H1 (cell line): ENCODE measurements at regions not wholly inside any gene's neighbourhood (a gene's known extent, or its start where the extent isn't known, plus 50 kb on each side); places are given as distances from the start of the nearest gene placed in this dataset.

Source experiments
- GTF2F1 ChIP-seq: IDR thresholded peaks from 2 replicates; pipeline ENCODE4 v1.6.1; 2012; ENCODE audit warnings: low read depth, low read length, improper control_type of control experiment, borderline replicate concordance
- JUND ChIP-seq: IDR thresholded peaks from 2 replicates; pipeline ENCODE4 v1.6.1; 2011; ENCODE audit warnings: mild to moderate bottlenecking, improper control_type of control experiment, low read length
- POLR2AphosphoS5 ChIP-seq: IDR thresholded peaks from 2 replicates; pipeline ENCODE4 v1.6.1; 2011; ENCODE audit warnings: low read depth, low read length
- RAD21 ChIP-seq, 2 experiments: IDR thresholded peaks in 1 of 2; conservative IDR thresholded peaks in 1 of 2; 2 replicates each; pipeline ENCODE4 v1.6.1; 2011; ENCODE audit warnings: low read depth in 2 of 2, low read length in 2 of 2, improper control_type of control experiment in 1 of 2, inconsistent platforms in 1 of 2, mild to moderate bottlenecking in 1 of 2, moderate library complexity in 1 of 2
- TF ChIP-seq, protein P1 (sequence below), 3 experiments: IDR thresholded peaks; 1 replicate in 2 of 3; 2 replicates in 1 of 3; pipeline versions ENCODE4 v1.5.1 to v1.6.1; 2011; ENCODE audit warnings: low read length in 3 of 3, mild to moderate bottlenecking in 3 of 3, inconsistent platforms in 2 of 3, low read depth in 1 of 3, moderate library complexity in 1 of 3; ENCODE audit not compliant: insufficient read depth in 1 of 3; ENCODE audit errors: control extremely low read depth in 1 of 3

DNA sequence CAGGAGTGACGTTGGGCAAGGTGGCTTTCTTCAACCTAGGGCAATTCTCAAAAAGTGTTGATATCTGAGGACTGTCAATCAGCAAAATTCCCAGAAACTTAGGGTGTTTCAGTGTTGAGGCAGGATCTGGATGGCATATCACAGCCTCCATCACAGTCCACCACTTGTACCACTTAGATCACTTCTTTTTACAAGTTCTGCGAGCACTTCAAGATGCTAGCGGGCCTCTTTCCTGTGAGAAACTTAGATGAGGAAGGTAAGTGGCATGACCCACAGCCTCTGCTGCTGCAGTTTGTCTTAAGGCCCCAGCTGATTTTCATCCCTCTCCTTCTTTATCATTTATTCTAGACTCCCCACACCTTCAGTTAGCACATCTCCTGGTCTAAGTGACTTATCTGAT, 295.4 kb upstream of the ZNF521 start:
- TF ChIP-seq RAD21 (IDR thresholded peaks at IDR 0.05 in 1 of 2, conservative IDR thresholded peaks at IDR 0.05 in 1 of 2; ENCODE audit: low read depth in 2 of 2, low read length in 2 of 2), result no peak
- no peak for TF ChIP-seq POLR2AphosphoS5
- TF ChIP-seq, protein P1, sequence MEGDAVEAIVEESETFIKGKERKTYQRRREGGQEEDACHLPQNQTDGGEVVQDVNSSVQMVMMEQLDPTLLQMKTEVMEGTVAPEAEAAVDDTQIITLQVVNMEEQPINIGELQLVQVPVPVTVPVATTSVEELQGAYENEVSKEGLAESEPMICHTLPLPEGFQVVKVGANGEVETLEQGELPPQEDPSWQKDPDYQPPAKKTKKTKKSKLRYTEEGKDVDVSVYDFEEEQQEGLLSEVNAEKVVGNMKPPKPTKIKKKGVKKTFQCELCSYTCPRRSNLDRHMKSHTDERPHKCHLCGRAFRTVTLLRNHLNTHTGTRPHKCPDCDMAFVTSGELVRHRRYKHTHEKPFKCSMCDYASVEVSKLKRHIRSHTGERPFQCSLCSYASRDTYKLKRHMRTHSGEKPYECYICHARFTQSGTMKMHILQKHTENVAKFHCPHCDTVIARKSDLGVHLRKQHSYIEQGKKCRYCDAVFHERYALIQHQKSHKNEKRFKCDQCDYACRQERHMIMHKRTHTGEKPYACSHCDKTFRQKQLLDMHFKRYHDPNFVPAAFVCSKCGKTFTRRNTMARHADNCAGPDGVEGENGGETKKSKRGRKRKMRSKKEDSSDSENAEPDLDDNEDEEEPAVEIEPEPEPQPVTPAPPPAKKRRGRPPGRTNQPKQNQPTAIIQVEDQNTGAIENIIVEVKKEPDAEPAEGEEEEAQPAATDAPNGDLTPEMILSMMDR (IDR thresholded peaks at IDR 0.05; ENCODE audit: control extremely low read depth in 1 of 3, insufficient read depth in 1 of 3, low read depth in 1 of 3, low read length in 3 of 3), result no peak
- no peak for TF ChIP-seq JUND
- TF ChIP-seq GTF2F1, result no peak
